HPDE6-E6E7 (cell line): ENCODE measurements at regions not wholly inside any gene's neighbourhood (a gene's known extent, or its start where the extent isn't known, plus 50 kb on each side); places are given as distances from the start of the nearest gene placed in this dataset.

Experiments
- DNase-seq: peaks from one replicate; pipeline ENCODE4 v3.0.0; 2011; ENCODE audit warnings: missing footprints; ENCODE audit errors: extremely low spot score

- no peak for DNase-seq
These were observed 64.6 kb downstream of the LINC01488 start for GRCh38 chr11:69545976-69546617.

GRCh38 chr11:69546735-69547370 lies 65.4 kb downstream of the LINC01488 start:
- no peak for DNase-seq

GRCh38 chr11:69550846-69551245 lies 69.4 kb downstream of the LINC01488 start:
- no peak for DNase-seq

GRCh38 chr11:69551963-69552362 lies 70.5 kb downstream of the LINC01488 start:
- DNase-seq: no peak

- DNase-seq: no peak
These were observed 71.5 kb downstream of the LINC01488 start for GRCh38 chr11:69552951-69553350.

- DNase-seq: no peak
These were observed 72.2 kb downstream of the LINC01488 start for GRCh38 chr11:69553416-69554357.

- DNase-seq: peak; percentile 41
These were observed 73.4 kb downstream of the LINC01488 start for GRCh38 chr11:69554849-69555248.

GRCh38 chr11:69557266-69557665 lies 75.8 kb downstream of the LINC01488 start:
- no peak for DNase-seq

- no peak for DNase-seq
These were observed 77.1 kb downstream of the LINC01488 start for GRCh38 chr11:69558519-69558941.

- DNase-seq: no peak
These were observed 77.7 kb downstream of the LINC01488 start for GRCh38 chr11:69559181-69559580.

GRCh38 chr11:69560141-69560790 lies 78.8 kb downstream of the LINC01488 start:
- no peak for DNase-seq

- no peak for DNase-seq
These were observed 78.7 kb upstream of the CCND1 start for GRCh38 chr11:69562302-69562701.

GRCh38 chr11:69562816-69563215 lies 78.1 kb upstream of the CCND1 start:
- DNase-seq: no peak

GRCh38 chr11:69563306-69563705 lies 77.7 kb upstream of the CCND1 start:
- DNase-seq: no peak

- DNase-seq: no peak
These were observed 76.8 kb upstream of the CCND1 start for GRCh38 chr11:69563946-69564775.

- no peak for DNase-seq
These were observed 75.0 kb upstream of the CCND1 start for GRCh38 chr11:69566001-69566400.

- DNase-seq: no peak
These were observed 72.8 kb upstream of the CCND1 start for GRCh38 chr11:69567951-69568808.

GRCh38 chr11:69568809-69569097 lies 72.2 kb upstream of the CCND1 start:
- no peak for DNase-seq

- DNase-seq: no peak
These were observed 71.4 kb upstream of the CCND1 start for GRCh38 chr11:69569306-69570200.
